Activated B cell treated with CpG ODN at 0.5 μM for 24 hours (primary cell): ENCODE measurements at regions not wholly inside any gene's neighbourhood (a gene's known extent, or its start where the extent isn't known, plus 50 kb on each side); places are given as distances from the start of the nearest gene placed in this dataset.

ENCODE experiments used
- ATAC-seq: fragments of 200-7000 bp; cut with Tn5 transposase; one replicate; pipeline ENCODE4 v1.10.0; 2021; ENCODE audit warnings: low read depth, mild to moderate bottlenecking, moderate library complexity
- CTCF ChIA-PET: fragments of 350-600 bp; sonication (Branson Sonifier 250); formaldehyde crosslinking; loops from one replicate; lab custom pipeline; 2021; ENCODE audit warnings: antibody characterized with exemption; lab: Charles Lee
- POLR2A ChIA-PET: fragments of 350-600 bp; sonication (Branson Sonifier 250); formaldehyde crosslinking; loops from one replicate; lab custom pipeline; 2021; ENCODE audit warnings: antibody characterized with exemption; lab: Charles Lee
- DNase-seq: peaks from one replicate; pipeline ENCODE4 v3.0.0; 2022
- H3K27ac Mint-ChIP-seq: one replicate; pipeline ENCODE4 v1.8.0; 2020; ENCODE audit warnings: mixed read lengths
- H3K27me3 Mint-ChIP-seq: one replicate; pipeline ENCODE4 v1.8.0; 2021; ENCODE audit warnings: mixed read lengths
- H3K36me3 Mint-ChIP-seq: one replicate; pipeline ENCODE4 v1.8.0; 2021; ENCODE audit warnings: low read depth, mixed read lengths
- H3K4me1 Mint-ChIP-seq: one replicate; pipeline ENCODE4 v1.8.0; 2021; ENCODE audit warnings: mixed read lengths
- H3K4me3 Mint-ChIP-seq: one replicate; pipeline ENCODE4 v1.8.0; 2020; ENCODE audit warnings: mild to moderate bottlenecking, mixed read lengths
- H3K9me3 Mint-ChIP-seq: one replicate; pipeline ENCODE4 v1.8.0; 2020; ENCODE audit warnings: mixed read lengths
- CTCF ChIP-seq: fragments of 200-600 bp; IDR thresholded peaks from one replicate; pipeline ENCODE4 v1.8.0; 2022; ENCODE audit warnings: antibody characterized with exemption, mild to moderate bottlenecking
- intact Hi-C: fragments of 100-400 bp; cut with micrococcal nuclease; formaldehyde crosslinking; loops from one replicate; pipeline ENCODE4 v1.15.1; 2024

GRCh38 chr7:1359681-1360485 lies 99.4 kb downstream of the MICALL2 start:
- ChIA-PET POLR2A (no interaction called here), CTCF (no interaction called here)
- H3K4me1 Mint-ChIP-seq, result no peaks in the 10 kb centered on the region
- DNase-seq, result no peak
- no peak for ATAC-seq
- intact Hi-C loops, result no loop called here
- no peaks in the 10 kb centered on the region for H3K36me3 Mint-ChIP-seq
- no peak overlapping the region for H3K4me3 Mint-ChIP-seq
- TF ChIP-seq CTCF, result no peak
- no peak overlapping the region for H3K27ac Mint-ChIP-seq
- H3K27me3 Mint-ChIP-seq, result peaks cover 5% of the 10 kb centered on the region
- peaks cover 3% of the 10 kb centered on the region for H3K9me3 Mint-ChIP-seq

- ATAC-seq (no peak), DNase-seq (no peak)
- ChIA-PET CTCF (no interaction called here), POLR2A (no interaction called here)
- H3K4me1 Mint-ChIP-seq, result no peaks in the 10 kb centered on the region
- H3K9me3 Mint-ChIP-seq, result peaks cover 3% of the 10 kb centered on the region
- intact Hi-C loops, result no loop called here
- H3K36me3 Mint-ChIP-seq, result no peaks in the 10 kb centered on the region
- TF ChIP-seq CTCF, result no peak
- H3K27me3 Mint-ChIP-seq, result peaks cover 8% of the 10 kb centered on the region
- no peak overlapping the region for H3K27ac Mint-ChIP-seq
- no peak overlapping the region for H3K4me3 Mint-ChIP-seq
Measured at GRCh38 chr7:1360521-1360971, 98.7 kb downstream of the MICALL2 start.

GRCh38 chr7:1361016-1361755 lies 98.1 kb downstream of the MICALL2 start:
- TF ChIP-seq CTCF, result no peak
- CTCF ChIA-PET, result no interaction called here
- no peak for DNase-seq

GRCh38 chr7:1361756-1362125 lies 97.5 kb downstream of the MICALL2 start:
- intact Hi-C loops, result no loop called here
- no peaks in the 10 kb centered on the region for H3K4me1 Mint-ChIP-seq
- POLR2A ChIA-PET, result no interaction called here
- H3K9me3 Mint-ChIP-seq, result peaks cover 3% of the 10 kb centered on the region
- no peak for ATAC-seq
- no peak overlapping the region for H3K4me3 Mint-ChIP-seq
- DNase-seq, result no peak
- TF ChIP-seq CTCF, result no peak
- peaks cover 14% of the 10 kb centered on the region for H3K27me3 Mint-ChIP-seq
- H3K27ac Mint-ChIP-seq, result no peak overlapping the region
- CTCF ChIA-PET, result no interaction called here
- no peaks in the 10 kb centered on the region for H3K36me3 Mint-ChIP-seq

More at GRCh38 chr7:1361016-1361755, 98.1 kb downstream of the MICALL2 start:
- intact Hi-C loops, result no loop called here
- no peak for ATAC-seq
- Mint-ChIP-seq H3K4me1 (no peaks in the 10 kb centered on the region), H3K9me3 (peaks cover 3% of the 10 kb centered on the region), H3K27me3 (peaks cover 9% of the 10 kb centered on the region), H3K27ac (no peak overlapping the region), H3K4me3 (no peak overlapping the region), H3K36me3 (no peaks in the 10 kb centered on the region)
- POLR2A ChIA-PET, result no interaction called here

- no peaks in the 10 kb centered on the region for H3K36me3 Mint-ChIP-seq
- peaks cover 17% of the 10 kb centered on the region for H3K27me3 Mint-ChIP-seq
- intact Hi-C loops, result no loop called here
Measured at GRCh38 chr7:1362301-1362700, 97.0 kb downstream of the MICALL2 start.

More at GRCh38 chr7:1362301-1362700, 97.0 kb downstream of the MICALL2 start:
- ChIA-PET POLR2A (no interaction called here), CTCF (no interaction called here)
- no peaks in the 10 kb centered on the region for H3K4me1 Mint-ChIP-seq
- DNase-seq, result no peak
- no peak overlapping the region for H3K27ac Mint-ChIP-seq
- H3K9me3 Mint-ChIP-seq, result peaks cover 3% of the 10 kb centered on the region
- no peak overlapping the region for H3K4me3 Mint-ChIP-seq
- no peak for ATAC-seq
- no peak for TF ChIP-seq CTCF
